ENCODE measurements at regions not wholly inside any gene's neighbourhood (a gene's known extent, or its start where the extent isn't known, plus 50 kb on each side); places are given as distances from the start of the nearest gene placed in this dataset.

DNA sequence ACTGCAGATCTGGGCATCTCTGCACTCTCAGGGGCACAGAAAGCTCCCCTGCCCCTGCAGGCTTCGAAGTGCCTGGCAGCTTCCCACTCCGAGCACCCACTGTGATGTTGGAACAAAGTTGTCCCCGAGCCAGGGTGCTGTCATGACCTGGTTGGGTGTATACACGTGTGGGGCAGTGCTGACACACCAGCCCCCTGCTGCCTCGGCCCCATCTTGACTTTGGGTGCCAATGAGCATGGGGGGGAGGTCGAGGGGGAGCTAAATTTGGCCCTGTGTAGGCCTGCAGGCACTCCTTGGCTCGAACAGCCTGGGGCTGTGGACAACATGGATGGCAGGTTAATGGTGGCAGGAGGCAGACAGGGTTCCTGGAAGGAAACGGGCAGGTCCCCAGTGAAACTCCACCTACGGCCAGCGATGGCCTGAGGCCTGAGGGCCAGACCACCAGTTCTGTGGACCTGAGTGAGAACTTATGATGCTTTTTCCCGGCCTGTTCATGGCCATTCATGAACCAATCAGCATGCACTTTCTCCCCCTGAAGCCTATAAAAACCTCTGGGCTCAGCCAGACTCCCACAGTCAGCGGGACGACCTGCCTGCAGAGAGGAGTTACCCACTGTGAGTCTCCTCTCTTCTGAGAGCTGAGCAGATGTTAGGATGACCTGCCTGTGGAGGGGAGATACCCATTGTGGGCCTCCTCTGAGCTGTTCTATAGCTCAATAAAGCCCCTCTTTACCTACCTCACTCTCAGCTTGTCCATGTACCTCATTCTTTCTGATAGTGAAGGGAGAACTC is 1029.1 kb upstream of the GBE1 start:
- TF ChIP-seq, protein P1, sequence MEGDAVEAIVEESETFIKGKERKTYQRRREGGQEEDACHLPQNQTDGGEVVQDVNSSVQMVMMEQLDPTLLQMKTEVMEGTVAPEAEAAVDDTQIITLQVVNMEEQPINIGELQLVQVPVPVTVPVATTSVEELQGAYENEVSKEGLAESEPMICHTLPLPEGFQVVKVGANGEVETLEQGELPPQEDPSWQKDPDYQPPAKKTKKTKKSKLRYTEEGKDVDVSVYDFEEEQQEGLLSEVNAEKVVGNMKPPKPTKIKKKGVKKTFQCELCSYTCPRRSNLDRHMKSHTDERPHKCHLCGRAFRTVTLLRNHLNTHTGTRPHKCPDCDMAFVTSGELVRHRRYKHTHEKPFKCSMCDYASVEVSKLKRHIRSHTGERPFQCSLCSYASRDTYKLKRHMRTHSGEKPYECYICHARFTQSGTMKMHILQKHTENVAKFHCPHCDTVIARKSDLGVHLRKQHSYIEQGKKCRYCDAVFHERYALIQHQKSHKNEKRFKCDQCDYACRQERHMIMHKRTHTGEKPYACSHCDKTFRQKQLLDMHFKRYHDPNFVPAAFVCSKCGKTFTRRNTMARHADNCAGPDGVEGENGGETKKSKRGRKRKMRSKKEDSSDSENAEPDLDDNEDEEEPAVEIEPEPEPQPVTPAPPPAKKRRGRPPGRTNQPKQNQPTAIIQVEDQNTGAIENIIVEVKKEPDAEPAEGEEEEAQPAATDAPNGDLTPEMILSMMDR (IDR thresholded peaks at IDR 0.05; ENCODE audit: borderline replicate concordance, extremely low read depth, insufficient read depth): no peak
- H3K36me3 ChIP-seq (ENCODE audit: control insufficient read depth in 2 of 3, insufficient read depth in 3 of 3, low read length in 3 of 3): no peaks in the 10 kb centered on the region
- DNase-seq (peak in 1 of 5 donors; percentile 26), FAIRE-seq (no peak)
- H3K4me1 ChIP-seq (ENCODE audit: control insufficient read depth in 2 of 3, insufficient read depth in 2 of 3, low read depth in 1 of 3, low read length in 3 of 3): no peaks in the 10 kb centered on the region
- no peak overlapping the region for H3K27ac ChIP-seq (ENCODE audit: low read depth in 2 of 2, low read length in 2 of 2)
- intact Hi-C loops (cut with DNase I): no loop called here
- H3K4me3 ChIP-seq (ENCODE audit: low read length in 3 of 3): no peak overlapping the region
- no peak overlapping the region for H3K9ac ChIP-seq (ENCODE audit: low read length in 3 of 3)
- H3K27me3 ChIP-seq (ENCODE audit: control insufficient read depth, insufficient read depth, low read length): no peaks in the 10 kb centered on the region
- H3K9me3 ChIP-seq (ENCODE audit: control insufficient read depth in 2 of 3, insufficient read depth in 1 of 3, low read length in 3 of 3): no peaks in the 10 kb centered on the region

DNA sequence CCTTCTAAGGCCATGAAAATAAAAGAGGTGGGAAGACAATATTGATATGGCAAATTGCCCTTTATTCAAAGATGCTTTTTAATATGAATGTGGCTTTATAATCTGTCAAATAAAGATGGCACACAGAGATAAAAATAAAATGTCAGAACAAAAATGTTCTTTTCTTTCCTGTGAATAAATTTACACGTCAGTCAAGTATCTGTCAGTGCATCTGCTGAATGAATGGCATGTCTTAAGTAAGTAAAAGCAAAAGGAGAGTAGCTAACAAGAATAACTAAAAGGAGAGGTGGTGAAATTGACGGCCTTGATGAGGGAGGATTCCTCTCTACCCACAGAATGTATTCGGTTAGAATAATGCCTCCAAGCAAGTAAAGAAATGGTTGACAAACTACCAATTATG is 1021.7 kb upstream of the GBE1 start:
- no peaks in the 10 kb centered on the region for H3K4me1 ChIP-seq (ENCODE audit: control insufficient read depth in 2 of 3, insufficient read depth in 2 of 3, low read depth in 1 of 3, low read length in 3 of 3)
- no peaks in the 10 kb centered on the region for H3K36me3 ChIP-seq (ENCODE audit: control insufficient read depth in 2 of 3, insufficient read depth in 3 of 3, low read length in 3 of 3)
- no peaks in the 10 kb centered on the region for H3K27me3 ChIP-seq (ENCODE audit: control insufficient read depth, insufficient read depth, low read length)
- H3K9ac ChIP-seq (ENCODE audit: low read length in 3 of 3): no peak overlapping the region
- H3K27ac ChIP-seq (ENCODE audit: low read depth in 2 of 2, low read length in 2 of 2): no peak overlapping the region
- H3K9me3 ChIP-seq (ENCODE audit: control insufficient read depth in 2 of 3, insufficient read depth in 1 of 3, low read length in 3 of 3): no peaks in the 10 kb centered on the region
- no peak for FAIRE-seq
- no peak overlapping the region for H3K4me3 ChIP-seq (ENCODE audit: low read length in 3 of 3)
- DNase-seq: no peak
- intact Hi-C loops (cut with DNase I): no loop called here
- TF ChIP-seq, protein P1 (IDR thresholded peaks at IDR 0.05; ENCODE audit: borderline replicate concordance, extremely low read depth, insufficient read depth): no peak

DNA sequence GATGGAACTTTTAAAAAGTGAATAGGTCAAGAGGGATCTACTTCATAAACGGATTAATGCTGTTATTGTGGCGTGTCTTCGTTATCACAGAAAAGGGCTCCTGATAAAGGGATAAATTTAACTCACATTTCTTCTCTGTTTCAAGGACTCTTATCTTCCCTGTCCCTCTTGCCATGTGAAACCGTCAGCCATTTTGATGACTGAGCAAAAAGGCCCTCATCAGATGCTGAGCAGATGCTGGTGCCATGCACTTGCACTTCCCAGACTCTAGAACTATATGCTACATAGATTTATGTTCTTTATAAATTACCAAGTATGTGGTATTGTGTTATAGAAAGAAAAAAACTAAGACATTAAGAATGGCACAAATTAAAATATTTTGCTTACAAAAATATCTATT is 1011.8 kb upstream of the GBE1 start:
- no peaks in the 10 kb centered on the region for H3K36me3 ChIP-seq (ENCODE audit: control insufficient read depth in 2 of 3, insufficient read depth in 3 of 3, low read length in 3 of 3)
- H3K27me3 ChIP-seq (ENCODE audit: control insufficient read depth, insufficient read depth, low read length): no peaks in the 10 kb centered on the region
- DNase-seq (no peak), FAIRE-seq (no peak)
- no peak overlapping the region for H3K9ac ChIP-seq (ENCODE audit: low read length in 3 of 3)
- H3K4me3 ChIP-seq (ENCODE audit: low read length in 3 of 3): no peak overlapping the region
- peaks cover 0 to 3% (median 0%) of the 10 kb centered on the region in 3 donors for H3K9me3 ChIP-seq (ENCODE audit: control insufficient read depth in 2 of 3, insufficient read depth in 1 of 3, low read length in 3 of 3)
- H3K27ac ChIP-seq (ENCODE audit: low read depth in 2 of 2, low read length in 2 of 2): no peak overlapping the region
- H3K4me1 ChIP-seq (ENCODE audit: control insufficient read depth in 2 of 3, insufficient read depth in 2 of 3, low read depth in 1 of 3, low read length in 3 of 3): no peaks in the 10 kb centered on the region
- intact Hi-C loops (cut with DNase I): no loop called here
- TF ChIP-seq, protein P1 (IDR thresholded peaks at IDR 0.05; ENCODE audit: borderline replicate concordance, extremely low read depth, insufficient read depth): no peak
